SIG-M5 (cell line): ENCODE measurements at regions not wholly inside any gene's neighbourhood (a gene's known extent, or its start where the extent isn't known, plus 50 kb on each side); places are given as distances from the start of the nearest gene placed in this dataset.

Source experiments
- DNase-seq: peaks from one replicate; lab custom pipeline; 2025; lab: John Stamatoyannopoulos, UW

GRCh38 chr14:42927313-42927712 lies 1320.6 kb downstream of the LRFN5 start:
- no peak for DNase-seq

- DNase-seq: no peak
These were observed 1315.2 kb downstream of the LRFN5 start for GRCh38 chr14:42921901-42922300.

GRCh38 chr14:42918615-42919014 lies 1311.9 kb downstream of the LRFN5 start:
- no peak for DNase-seq

GRCh38 chr14:42911642-42912041 lies 1305.0 kb downstream of the LRFN5 start:
- DNase-seq: no peak

GRCh38 chr14:42909659-42910058 lies 1303.0 kb downstream of the LRFN5 start:
- DNase-seq: no peak

GRCh38 chr14:42893183-42893582 lies 1286.5 kb downstream of the LRFN5 start:
- no peak for DNase-seq

GRCh38 chr14:42884100-42884499 lies 1277.4 kb downstream of the LRFN5 start:
- peak; percentile 41 for DNase-seq

- no peak for DNase-seq
These were observed 1271.0 kb downstream of the LRFN5 start for GRCh38 chr14:42877716-42878115.

- no peak for DNase-seq
These were observed 1266.1 kb downstream of the LRFN5 start for GRCh38 chr14:42872786-42873185.

- no peak for DNase-seq
These were observed 1263.0 kb downstream of the LRFN5 start for GRCh38 chr14:42869681-42870080.

GRCh38 chr14:42862114-42862513 lies 1255.4 kb downstream of the LRFN5 start:
- DNase-seq: no peak

- no peak for DNase-seq
These were observed 1253.7 kb downstream of the LRFN5 start for GRCh38 chr14:42860371-42860770.

GRCh38 chr14:42856106-42856505 lies 1249.4 kb downstream of the LRFN5 start:
- no peak for DNase-seq

- no peak for DNase-seq
These were observed 1248.4 kb downstream of the LRFN5 start for GRCh38 chr14:42855085-42855484.

- DNase-seq: no peak
These were observed 1247.4 kb downstream of the LRFN5 start for GRCh38 chr14:42854061-42854460.

- DNase-seq: no peak
These were observed 1242.0 kb downstream of the LRFN5 start for GRCh38 chr14:42848652-42849051.

GRCh38 chr14:42814817-42815216 lies 1208.1 kb downstream of the LRFN5 start:
- DNase-seq: no peak

- no peak for DNase-seq
These were observed 1200.2 kb downstream of the LRFN5 start for GRCh38 chr14:42806909-42807315.

- DNase-seq: no peak
These were observed 1197.5 kb downstream of the LRFN5 start for GRCh38 chr14:42804141-42804540.

- no peak for DNase-seq
These were observed 1195.7 kb downstream of the LRFN5 start for GRCh38 chr14:42802346-42802745.

- DNase-seq: no peak
These were observed 1185.5 kb downstream of the LRFN5 start for GRCh38 chr14:42792166-42792565.

GRCh38 chr14:42782754-42783153 lies 1176.1 kb downstream of the LRFN5 start:
- DNase-seq: no peak

GRCh38 chr14:42778984-42779383 lies 1172.3 kb downstream of the LRFN5 start:
- DNase-seq: no peak

GRCh38 chr14:42750771-42751170 lies 1144.1 kb downstream of the LRFN5 start:
- DNase-seq: no peak

- DNase-seq: no peak
These were observed 1135.4 kb downstream of the LRFN5 start for GRCh38 chr14:42742084-42742483.
